ENCODE measurements at regions not wholly inside any gene's neighbourhood (a gene's known extent, or its start where the extent isn't known, plus 50 kb on each side); places are given as distances from the start of the nearest gene placed in this dataset.

DNA sequence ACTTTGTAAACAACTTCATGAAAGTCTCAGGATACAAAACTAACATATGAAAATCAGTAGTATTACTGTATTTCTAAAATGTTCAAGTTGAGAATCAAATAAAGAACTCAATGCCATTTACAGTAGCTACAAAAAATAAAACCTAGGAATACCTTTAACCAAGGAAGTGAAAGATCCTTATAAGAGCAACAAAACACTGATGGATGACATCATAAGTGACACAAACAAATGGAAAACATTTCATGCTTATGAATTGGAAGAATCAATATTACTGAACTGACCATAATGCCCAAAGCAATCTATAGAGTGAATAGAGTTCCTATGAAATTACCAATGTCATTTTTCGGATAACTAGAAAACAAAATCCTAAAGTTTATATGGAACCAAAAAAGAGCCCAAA, 1038.1 kb downstream of the SUCLG1 start:
- Mint-ChIP-seq H3K4me3 (no peak overlapping the region), H3K4me1 (no peaks in the 10 kb centered on the region), H3K36me3 (no peaks in the 10 kb centered on the region), H3K27me3 (no peaks in the 10 kb centered on the region), H3K27ac (no peak overlapping the region), H3K9me3 (peaks cover 0 to 49% (median 30%) of the 10 kb centered on the region in 8 donors)
- H3K36me3 ChIP-seq (ENCODE audit: insufficient read depth, low read length) = no peaks in the 10 kb centered on the region
- intact Hi-C loops (cut with micrococcal nuclease) = no loop called here
- ChIA-PET POLR2A (ENCODE audit: partially characterized antibody) (no interaction called here), CTCF (ENCODE audit: partially characterized antibody) (no interaction called here)
- DNase-seq = no peak
- no peaks in the 10 kb centered on the region for H3K4me1 ChIP-seq (ENCODE audit: insufficient read depth, low read length)
- H3K27me3 ChIP-seq (ENCODE audit: insufficient read depth, low read length) = no peaks in the 10 kb centered on the region
- H3K27ac ChIP-seq (ENCODE audit: low read depth, low read length) = no peak overlapping the region
- no peak overlapping the region for H3K4me3 ChIP-seq (ENCODE audit: low read length in 2 of 2)
- H3K9me3 ChIP-seq (ENCODE audit: control insufficient read depth in 1 of 2, low read length in 2 of 2) = no peaks in the 10 kb centered on the region

DNA sequence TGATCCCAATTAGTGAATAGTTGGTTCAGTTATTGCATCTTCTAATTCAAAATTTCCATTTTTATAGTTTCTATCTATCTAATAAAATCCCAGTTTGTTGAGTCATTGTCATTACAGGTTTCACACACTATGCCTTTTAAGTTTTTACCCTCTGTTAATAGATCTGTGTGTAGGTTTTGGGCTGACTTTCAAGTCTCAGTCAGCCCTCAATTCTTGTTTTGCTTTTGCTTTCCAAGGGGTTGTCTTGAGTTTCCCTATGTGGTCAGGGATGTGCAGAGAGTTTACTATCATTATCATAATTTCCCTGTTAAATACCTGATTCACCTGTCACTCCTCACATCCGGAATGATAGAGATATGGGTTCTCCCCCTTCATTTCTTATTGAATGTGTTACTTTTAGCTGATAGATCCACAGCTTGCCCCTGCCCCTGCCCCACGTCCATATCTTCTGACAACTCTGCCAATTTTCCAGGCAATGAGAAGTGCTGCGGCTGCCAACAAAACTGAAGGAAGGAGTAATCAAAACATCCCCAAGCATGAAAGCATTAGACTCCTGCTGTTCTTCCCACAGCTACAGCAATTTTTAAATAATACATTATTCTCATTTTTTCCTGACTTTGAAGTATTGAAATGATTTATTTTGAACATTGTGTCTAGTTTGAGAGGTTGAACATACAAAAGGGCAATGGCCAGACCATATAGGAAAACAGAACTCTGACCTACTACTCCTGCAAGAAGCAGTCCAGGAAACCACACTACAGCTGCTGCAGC, 1064.8 kb downstream of the SUCLG1 start:
- no peaks in the 10 kb centered on the region for H3K27me3 ChIP-seq (ENCODE audit: insufficient read depth, low read length)
- no peak for DNase-seq
- POLR2A ChIA-PET (ENCODE audit: partially characterized antibody) = no interaction called here
- CTCF ChIA-PET (ENCODE audit: partially characterized antibody) = no interaction called here
- Mint-ChIP-seq H3K9me3 (peaks cover 0 to 8% (median 2%) of the 10 kb centered on the region in 8 donors), H3K4me3 (no peak overlapping the region), H3K4me1 (no peaks in the 10 kb centered on the region), H3K27ac (no peak overlapping the region), H3K36me3 (no peaks in the 10 kb centered on the region), H3K27me3 (no peaks in the 10 kb centered on the region)
- H3K27ac ChIP-seq (ENCODE audit: low read depth, low read length) = no peak overlapping the region
- peaks cover 0 to 4% of the 10 kb centered on the region in 2 donors for H3K9me3 ChIP-seq (ENCODE audit: control insufficient read depth in 1 of 2, low read length in 2 of 2)
- no peaks in the 10 kb centered on the region for H3K36me3 ChIP-seq (ENCODE audit: insufficient read depth, low read length)
- no peaks in the 10 kb centered on the region for H3K4me1 ChIP-seq (ENCODE audit: insufficient read depth, low read length)
- intact Hi-C loops (cut with micrococcal nuclease) = no loop called here
- H3K4me3 ChIP-seq (ENCODE audit: low read length in 2 of 2) = no peak overlapping the region

DNA sequence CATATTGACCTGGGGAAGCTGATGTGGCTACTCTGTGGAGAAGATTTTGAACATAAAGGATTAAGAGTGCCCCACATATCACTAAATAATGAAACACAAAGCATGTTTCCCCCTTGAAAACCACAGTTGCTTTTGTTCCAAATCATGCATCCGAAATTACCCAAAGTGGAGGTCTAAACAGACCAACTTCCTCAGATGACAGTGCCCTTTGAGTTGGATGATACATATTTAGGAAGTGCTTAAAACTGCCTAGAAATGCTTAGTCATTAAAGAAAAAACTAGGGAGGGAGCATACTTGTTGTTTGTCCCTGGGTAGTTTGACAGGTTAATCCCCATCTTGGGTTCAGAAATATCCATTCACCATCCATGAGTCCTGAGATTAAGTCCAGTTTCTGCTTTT, 1070.3 kb downstream of the SUCLG1 start:
- Histone ChIP-seq H3K4me1 (ENCODE audit: insufficient read depth, low read length) (no peaks in the 10 kb centered on the region), H3K27me3 (ENCODE audit: insufficient read depth, low read length) (no peaks in the 10 kb centered on the region), H3K36me3 (ENCODE audit: insufficient read depth, low read length) (no peaks in the 10 kb centered on the region), H3K9me3 (ENCODE audit: control insufficient read depth in 1 of 2, low read length in 2 of 2) (peaks cover 0 to 4% of the 10 kb centered on the region in 2 donors), H3K4me3 (ENCODE audit: low read length in 2 of 2) (no peak overlapping the region), H3K27ac (ENCODE audit: low read depth, low read length) (no peak overlapping the region)
- Mint-ChIP-seq H3K36me3 (no peaks in the 10 kb centered on the region), H3K4me3 (no peak overlapping the region), H3K27ac (no peak overlapping the region), H3K27me3 (no peaks in the 10 kb centered on the region), H3K4me1 (no peaks in the 10 kb centered on the region), H3K9me3 (peaks cover 0 to 11% (median 3%) of the 10 kb centered on the region in 8 donors)
- POLR2A ChIA-PET (ENCODE audit: partially characterized antibody) = no interaction called here
- intact Hi-C loops (cut with micrococcal nuclease) = no loop called here
- CTCF ChIA-PET (ENCODE audit: partially characterized antibody) = no interaction called here
- DNase-seq = no peak

DNA sequence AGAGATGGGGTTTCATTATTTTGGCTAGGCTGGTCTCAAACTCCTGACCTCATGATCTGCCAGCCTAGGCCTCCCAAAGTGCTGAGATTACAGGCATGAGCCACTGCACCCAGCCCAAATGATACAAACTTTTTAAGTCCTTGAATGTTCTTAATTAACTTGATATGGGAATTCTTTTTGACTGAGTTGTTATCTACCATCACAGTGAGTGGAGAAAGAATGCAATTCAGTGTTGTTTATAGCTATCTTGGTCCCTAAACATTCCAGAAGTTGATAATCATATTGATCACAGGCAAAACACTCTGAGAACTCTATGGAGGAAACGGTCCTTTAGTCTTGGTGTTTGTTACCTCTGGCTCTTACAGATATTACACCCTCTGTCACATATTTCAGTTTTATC, 1072.5 kb downstream of the SUCLG1 start:
- POLR2A ChIA-PET (ENCODE audit: partially characterized antibody) = no interaction called here
- Histone ChIP-seq H3K27ac (ENCODE audit: low read depth, low read length) (no peak overlapping the region), H3K27me3 (ENCODE audit: insufficient read depth, low read length) (no peaks in the 10 kb centered on the region), H3K36me3 (ENCODE audit: insufficient read depth, low read length) (no peaks in the 10 kb centered on the region), H3K4me3 (ENCODE audit: low read length in 2 of 2) (no peak overlapping the region), H3K4me1 (ENCODE audit: insufficient read depth, low read length) (no peaks in the 10 kb centered on the region), H3K9me3 (ENCODE audit: control insufficient read depth in 1 of 2, low read length in 2 of 2) (no peaks in the 10 kb centered on the region)
- CTCF ChIA-PET (ENCODE audit: partially characterized antibody) = no interaction called here
- no peak overlapping the region for H3K27ac Mint-ChIP-seq
- peaks cover 0 to 12% (median 4%) of the 10 kb centered on the region in 8 donors for H3K9me3 Mint-ChIP-seq
- H3K36me3 Mint-ChIP-seq = no peaks in the 10 kb centered on the region
- H3K4me3 Mint-ChIP-seq = no peak overlapping the region
- no peak for DNase-seq
- no peaks in the 10 kb centered on the region for H3K4me1 Mint-ChIP-seq
- intact Hi-C loops (cut with micrococcal nuclease) = no loop called here
- no peaks in the 10 kb centered on the region for H3K27me3 Mint-ChIP-seq

DNA sequence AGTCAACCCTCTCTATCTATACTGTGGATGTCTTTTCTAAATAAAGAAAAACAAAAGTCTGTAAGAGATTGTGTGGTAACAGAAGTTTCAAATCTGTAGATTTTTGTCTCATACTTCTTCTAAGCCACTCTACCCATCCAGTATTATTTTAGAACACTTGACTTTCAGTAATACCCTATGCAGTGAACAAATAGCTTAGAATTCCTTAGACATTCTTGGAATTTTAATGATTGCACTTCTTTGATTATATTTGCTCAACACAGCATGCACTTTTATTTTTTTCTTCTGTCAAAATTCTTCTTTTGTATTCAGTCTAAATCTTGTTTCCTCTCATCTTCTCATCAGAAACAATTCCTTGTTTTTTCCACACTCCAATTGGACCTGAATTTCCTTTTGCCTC, 1080.2 kb downstream of the SUCLG1 start:
- no peaks in the 10 kb centered on the region for H3K27me3 Mint-ChIP-seq
- no peak for DNase-seq
- Histone ChIP-seq H3K4me3 (ENCODE audit: low read length in 2 of 2) (no peak overlapping the region), H3K27me3 (ENCODE audit: insufficient read depth, low read length) (no peaks in the 10 kb centered on the region), H3K27ac (ENCODE audit: low read depth, low read length) (no peak overlapping the region), H3K4me1 (ENCODE audit: insufficient read depth, low read length) (no peaks in the 10 kb centered on the region), H3K36me3 (ENCODE audit: insufficient read depth, low read length) (no peaks in the 10 kb centered on the region), H3K9me3 (ENCODE audit: control insufficient read depth in 1 of 2, low read length in 2 of 2) (no peaks in the 10 kb centered on the region)
- CTCF ChIA-PET (ENCODE audit: partially characterized antibody) = no interaction called here
- intact Hi-C loops (cut with micrococcal nuclease) = no loop called here
- H3K9me3 Mint-ChIP-seq = peaks cover 0 to 12% (median 8%) of the 10 kb centered on the region in 8 donors
- H3K4me1 Mint-ChIP-seq = no peaks in the 10 kb centered on the region
- POLR2A ChIA-PET (ENCODE audit: partially characterized antibody) = no interaction called here
- H3K27ac Mint-ChIP-seq = no peak overlapping the region
- no peak overlapping the region for H3K4me3 Mint-ChIP-seq
- H3K36me3 Mint-ChIP-seq = no peaks in the 10 kb centered on the region

- H3K27ac ChIP-seq (ENCODE audit: low read depth, low read length) = no peak overlapping the region
- Mint-ChIP-seq H3K27ac (no peak overlapping the region), H3K36me3 (no peaks in the 10 kb centered on the region), H3K4me3 (no peak overlapping the region), H3K9me3 (peaks cover 0 to 11% (median 6%) of the 10 kb centered on the region in 8 donors), H3K27me3 (no peaks in the 10 kb centered on the region), H3K4me1 (no peaks in the 10 kb centered on the region)
- intact Hi-C loops (cut with micrococcal nuclease) = no loop called here
- no peaks in the 10 kb centered on the region for H3K4me1 ChIP-seq (ENCODE audit: insufficient read depth, low read length)
- DNase-seq = no peak
- H3K4me3 ChIP-seq (ENCODE audit: low read length in 2 of 2) = no peak overlapping the region
- CTCF ChIA-PET (ENCODE audit: partially characterized antibody) = no interaction called here
- no peaks in the 10 kb centered on the region for H3K27me3 ChIP-seq (ENCODE audit: insufficient read depth, low read length)
- H3K9me3 ChIP-seq (ENCODE audit: control insufficient read depth in 1 of 2, low read length in 2 of 2) = no peaks in the 10 kb centered on the region
- POLR2A ChIA-PET (ENCODE audit: partially characterized antibody) = no interaction called here
- no peaks in the 10 kb centered on the region for H3K36me3 ChIP-seq (ENCODE audit: insufficient read depth, low read length)
Observed at GRCh38 chr2:83376731-83377130, 1082.3 kb downstream of the SUCLG1 start.

GRCh38 chr2:83370419-83370762, 1088.7 kb downstream of the SUCLG1 start:
- H3K9me3 Mint-ChIP-seq = peaks cover 0 to 6% (median under 1%) of the 10 kb centered on the region in 8 donors
- no peaks in the 10 kb centered on the region for H3K4me1 Mint-ChIP-seq
- H3K27ac Mint-ChIP-seq = no peak overlapping the region
- H3K27me3 Mint-ChIP-seq = no peaks in the 10 kb centered on the region
- CTCF ChIA-PET (ENCODE audit: partially characterized antibody) = no interaction called here
- DNase-seq = no peak
- no peak overlapping the region for H3K4me3 ChIP-seq (ENCODE audit: low read length in 2 of 2)
- no peaks in the 10 kb centered on the region for H3K36me3 ChIP-seq (ENCODE audit: insufficient read depth, low read length)
- H3K27me3 ChIP-seq (ENCODE audit: insufficient read depth, low read length) = no peaks in the 10 kb centered on the region
- no peak overlapping the region for H3K4me3 Mint-ChIP-seq
- no peaks in the 10 kb centered on the region for H3K9me3 ChIP-seq (ENCODE audit: control insufficient read depth in 1 of 2, low read length in 2 of 2)
- no peak overlapping the region for H3K27ac ChIP-seq (ENCODE audit: low read depth, low read length)
- no peaks in the 10 kb centered on the region for H3K36me3 Mint-ChIP-seq
- intact Hi-C loops (cut with micrococcal nuclease) = no loop called here
- POLR2A ChIA-PET (ENCODE audit: partially characterized antibody) = no interaction called here
- H3K4me1 ChIP-seq (ENCODE audit: insufficient read depth, low read length) = no peaks in the 10 kb centered on the region

Measured in CD4-positive, alpha-beta memory T cell (primary cell).